CD4-positive, alpha-beta T cell treated with Interleukin-17A for 1 hour (primary cell): ENCODE measurements at regions not wholly inside any gene's neighbourhood (a gene's known extent, or its start where the extent isn't known, plus 50 kb on each side); places are given as distances from the start of the nearest gene placed in this dataset.

Source experiments
- DNase-seq: peaks from one replicate; pipeline ENCODE4 v3.0.0-alpha.2; 2020

DNA sequence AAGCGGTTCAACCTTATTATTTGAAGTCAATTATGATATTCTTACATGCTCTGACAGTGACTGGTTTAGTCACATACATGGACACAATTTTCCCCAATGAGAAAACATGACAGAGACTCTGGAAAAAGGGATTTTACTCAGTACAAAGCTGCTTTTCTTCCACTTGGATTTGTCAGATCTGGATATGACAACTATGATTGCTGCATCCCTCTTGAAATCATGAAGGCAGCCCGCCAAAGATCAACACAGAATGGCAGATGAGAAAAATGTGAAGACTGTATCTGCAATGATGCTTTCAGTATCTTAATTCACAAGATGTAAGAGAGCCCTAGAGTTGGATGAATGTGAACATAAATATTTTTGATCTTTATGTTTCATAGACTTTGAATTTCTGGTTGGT is 439.6 kb downstream of the CDH8 start:
- no peak for DNase-seq

DNA sequence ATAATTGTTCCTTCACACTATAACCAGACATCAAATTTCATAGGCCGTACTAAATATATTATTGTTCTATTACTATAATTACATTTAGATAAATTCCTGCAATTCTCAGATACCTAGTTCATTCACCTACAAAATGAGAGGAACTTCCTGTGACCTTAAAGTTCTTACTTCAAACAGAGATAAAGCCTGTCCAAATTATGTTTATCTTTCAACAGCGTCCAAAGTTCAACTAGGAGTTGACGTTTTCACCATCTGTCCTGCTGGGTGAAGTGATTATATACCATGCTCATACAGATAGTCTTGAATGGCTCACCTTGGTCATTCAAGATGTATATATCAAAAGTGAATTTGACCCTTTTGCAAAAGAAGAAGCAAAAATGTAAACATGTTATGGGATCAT is 440.6 kb downstream of the CDH8 start:
- DNase-seq, result no peak

DNA sequence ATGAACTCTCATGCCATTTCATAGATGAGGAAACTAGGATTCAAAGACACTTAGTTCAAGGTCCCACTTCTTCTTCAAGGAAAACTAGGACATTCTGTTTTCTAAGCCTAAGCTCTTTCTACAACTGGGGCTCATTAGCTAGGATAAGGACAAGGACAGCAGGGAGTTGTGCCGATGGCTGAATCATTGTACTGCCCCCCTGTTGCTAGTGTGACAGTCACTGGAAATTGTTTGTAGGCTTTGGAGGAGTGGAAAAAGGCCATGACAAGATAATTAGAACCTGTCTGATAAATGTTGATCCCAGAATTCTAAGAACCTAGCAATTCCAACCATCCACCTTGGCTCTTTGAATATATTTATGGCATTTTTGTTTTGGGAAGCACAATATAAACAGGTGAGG is 445.7 kb downstream of the CDH8 start:
- DNase-seq, result no peak

GRCh38 chr16:61587526-61587925 is 448.7 kb downstream of the CDH8 start:
- no peak for DNase-seq

DNA sequence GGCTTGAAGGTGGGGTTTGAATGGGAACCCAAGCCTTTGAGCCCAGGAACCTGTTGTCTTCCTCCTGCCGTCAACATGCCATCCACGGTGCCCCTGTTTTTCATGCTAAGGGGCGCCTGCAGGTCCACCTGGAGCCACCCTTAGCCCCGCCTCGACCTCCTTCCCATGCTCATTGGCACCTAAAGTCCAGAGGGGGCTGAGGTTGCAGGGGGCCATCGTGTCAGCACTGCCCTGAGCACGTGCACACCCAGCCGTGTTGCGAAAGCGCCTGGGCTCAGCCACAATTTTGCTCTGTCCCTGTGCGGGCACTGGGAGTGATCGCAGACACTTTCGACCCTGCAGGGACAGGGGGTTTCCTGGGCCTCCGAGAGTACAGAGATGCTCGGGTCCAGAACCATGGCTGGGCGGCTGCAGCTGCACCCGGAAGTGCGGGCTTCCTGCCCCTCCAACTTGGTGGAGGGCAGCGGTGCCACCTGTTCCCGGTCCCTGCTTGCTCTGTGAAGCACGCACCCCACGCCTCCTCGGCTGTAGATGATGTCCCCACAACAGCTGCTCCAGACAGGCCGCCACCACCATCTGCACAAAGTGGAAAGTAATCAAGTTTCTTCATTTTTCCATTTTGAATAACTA is 454.7 kb downstream of the CDH8 start:
- DNase-seq, result no peak

DNA sequence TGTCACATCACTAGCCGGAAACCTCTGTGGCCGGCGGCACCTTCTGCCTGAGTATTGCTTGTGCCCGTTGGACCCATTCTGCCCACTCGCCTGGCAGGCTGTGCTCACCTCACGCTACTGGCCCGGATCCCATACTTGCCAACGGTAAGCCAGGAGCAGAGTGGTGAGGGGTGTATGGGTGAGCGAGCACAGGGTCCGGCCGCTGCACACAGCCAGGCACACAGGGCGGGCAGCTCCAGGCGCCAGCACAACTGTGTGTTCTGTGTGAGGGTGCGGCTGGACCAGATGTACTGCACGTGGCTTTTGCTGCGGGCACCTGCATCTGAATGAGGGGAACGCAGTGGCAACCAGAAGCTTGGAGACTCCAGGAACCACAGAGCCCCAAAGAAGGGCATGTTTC is 455.7 kb downstream of the CDH8 start:
- no peak for DNase-seq

GRCh38 chr16:61579195-61579594 is 457.0 kb downstream of the CDH8 start:
- no peak for DNase-seq

DNA sequence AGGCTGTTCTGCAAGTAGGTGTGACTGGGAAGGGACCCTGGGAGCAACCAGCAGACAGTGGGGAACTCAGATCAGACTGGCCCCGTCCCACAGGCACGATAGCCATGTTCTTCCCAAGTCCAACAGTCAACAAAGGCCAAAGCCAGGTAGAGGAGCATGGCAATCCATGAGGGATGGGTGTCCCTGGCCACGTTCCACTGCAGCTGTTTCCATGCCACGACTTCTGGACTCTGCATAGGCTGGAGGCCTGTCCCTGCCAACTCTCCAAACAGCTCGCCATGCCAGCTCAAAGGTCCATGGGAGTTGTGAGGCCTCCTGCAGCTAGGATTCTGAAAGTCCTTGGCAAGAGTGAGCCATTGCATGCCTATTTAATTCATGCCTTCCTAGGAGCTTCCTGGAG is 459.8 kb downstream of the CDH8 start:
- no peak for DNase-seq

GRCh38 chr16:61575617-61576016 is 460.6 kb downstream of the CDH8 start:
- DNase-seq, result no peak

- no peak for DNase-seq
Observed at GRCh38 chr16:61569028-61569427, 467.2 kb downstream of the CDH8 start.

- DNase-seq, result no peak
Observed at GRCh38 chr16:61564716-61565115, 471.5 kb downstream of the CDH8 start.

DNA sequence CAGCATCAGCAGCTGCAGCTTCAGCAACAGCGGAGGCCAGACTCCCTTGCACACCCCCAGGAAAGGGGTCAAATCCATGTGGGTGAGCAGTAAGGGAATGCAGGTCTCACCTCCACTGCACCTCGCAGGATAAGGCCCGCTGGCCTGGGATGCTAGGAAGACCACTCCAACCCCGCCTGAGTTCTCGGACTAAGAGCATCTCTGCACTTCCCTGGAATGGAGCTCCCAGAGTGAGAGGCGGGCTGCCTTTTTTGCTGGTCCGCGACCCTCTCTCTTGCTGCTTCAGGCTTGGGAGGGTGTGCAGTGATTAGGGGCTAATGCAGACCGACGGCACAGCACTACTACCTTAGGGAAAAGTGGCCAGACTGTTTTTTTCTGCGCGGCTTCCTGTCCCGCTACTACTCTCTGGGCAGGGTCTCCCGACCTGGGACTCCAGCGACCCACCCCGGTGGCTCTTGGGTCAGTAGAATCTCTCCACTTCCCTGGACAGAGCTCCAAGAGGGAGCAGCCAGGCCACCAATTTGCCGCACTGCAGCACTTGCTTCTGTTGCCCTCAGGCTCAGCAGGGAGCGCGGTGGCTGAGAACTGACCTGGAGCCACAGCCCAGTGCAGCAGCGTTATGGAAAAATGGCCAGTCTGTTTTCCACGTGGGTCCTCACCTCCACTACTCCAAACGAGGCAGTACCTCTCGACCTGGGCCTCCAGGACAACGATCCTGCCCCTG is 480.4 kb downstream of the CDH8 start:
- DNase-seq, result no peak

- no peak for DNase-seq
Observed at GRCh38 chr16:61549327-61549726, 486.9 kb downstream of the CDH8 start.

GRCh38 chr16:61547626-61548025 is 488.6 kb downstream of the CDH8 start:
- DNase-seq, result no peak

GRCh38 chr16:61544165-61544564 is 492.1 kb downstream of the CDH8 start:
- DNase-seq, result no peak

DNA sequence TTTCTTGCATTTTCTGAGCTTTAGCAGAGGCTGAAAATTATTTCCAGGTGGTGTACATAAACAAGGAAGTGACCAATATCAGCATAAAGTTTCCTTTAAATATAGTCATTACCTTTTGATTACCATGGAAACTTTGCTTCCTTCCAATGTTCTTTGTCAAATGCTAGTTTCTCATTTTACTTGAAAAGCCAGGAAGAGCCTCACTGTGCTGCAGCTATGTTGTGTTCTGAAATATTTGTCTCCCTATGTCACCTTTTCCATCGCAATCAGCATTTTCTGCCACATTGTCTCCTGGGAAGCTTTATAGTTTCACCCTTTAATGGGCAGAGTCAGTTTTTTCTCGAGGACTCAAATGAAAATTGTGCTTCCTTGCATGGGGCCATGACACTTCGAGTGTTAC is 496.0 kb downstream of the CDH8 start:
- DNase-seq, result no peak

- no peak for DNase-seq
Observed at GRCh38 chr16:61530697-61531096, 505.5 kb downstream of the CDH8 start.

DNA sequence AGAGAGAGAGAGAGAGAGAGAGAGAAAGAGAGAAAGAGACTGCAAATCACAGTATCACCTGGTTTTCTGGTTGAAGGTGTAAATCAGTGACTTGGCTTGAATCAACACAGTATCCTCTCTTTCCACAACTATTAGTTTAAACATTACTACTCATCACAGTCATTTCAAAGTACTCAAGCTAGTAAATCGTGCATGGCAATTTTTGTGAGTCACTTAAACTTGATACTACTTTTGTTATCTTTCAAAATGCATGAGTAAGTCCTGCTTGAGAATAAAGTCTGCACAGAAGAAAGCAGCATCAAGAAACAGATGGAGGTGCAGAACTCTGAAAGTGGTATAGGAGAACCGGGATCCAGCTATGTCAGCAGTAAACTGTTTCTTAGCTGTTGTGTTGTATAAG is 535.4 kb downstream of the CDH8 start:
- no peak for DNase-seq

GRCh38 chr16:61480250-61480649 is 556.0 kb downstream of the CDH8 start:
- no peak for DNase-seq

- no peak for DNase-seq
Observed at GRCh38 chr16:61471737-61472136, 564.5 kb downstream of the CDH8 start.

DNA sequence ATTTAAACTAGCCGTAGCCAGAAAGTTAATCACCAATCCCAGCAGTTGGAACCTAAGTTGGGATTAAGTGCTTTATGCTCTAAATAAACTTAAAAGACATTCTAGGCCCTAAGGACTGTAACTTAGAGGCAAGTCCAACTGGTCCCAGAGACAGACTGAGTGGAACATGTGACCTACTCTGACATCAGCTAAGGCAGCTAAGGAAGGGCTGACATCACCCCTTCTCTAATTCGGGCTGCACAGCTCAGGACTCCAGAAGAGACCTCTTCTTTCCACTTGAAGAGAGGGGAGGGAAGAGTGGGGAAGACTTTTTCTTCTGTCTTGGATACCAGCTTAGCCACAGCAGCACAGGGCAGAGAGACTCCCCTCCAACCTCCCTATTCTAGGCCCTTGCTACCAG is 565.2 kb downstream of the CDH8 start:
- DNase-seq, result no peak

GRCh38 chr16:61465285-61465684 is 571.0 kb downstream of the CDH8 start:
- no peak for DNase-seq

DNA sequence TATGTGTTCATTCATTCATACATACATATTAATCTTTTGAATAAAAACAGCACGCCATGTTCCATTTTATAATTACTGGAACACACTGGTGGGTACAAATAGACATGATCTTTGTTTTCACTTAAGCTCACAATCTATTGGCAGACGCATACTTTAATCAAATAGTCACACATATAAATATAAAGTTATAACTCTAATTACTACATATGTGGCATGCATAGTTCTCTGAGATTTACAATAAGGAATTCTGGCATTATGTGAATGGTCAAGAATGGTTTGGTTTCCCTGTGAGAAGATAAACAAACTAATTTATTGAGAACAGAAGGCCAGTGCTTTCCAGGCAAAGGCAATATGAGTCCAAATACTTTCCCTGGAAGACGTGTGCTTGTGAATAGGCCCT is 576.2 kb downstream of the CDH8 start:
- no peak for DNase-seq

- DNase-seq, result no peak
Observed at GRCh38 chr16:61435346-61435745, 600.9 kb downstream of the CDH8 start.

- DNase-seq, result no peak
Observed at GRCh38 chr16:61432421-61432820, 603.8 kb downstream of the CDH8 start.
